ENCODE measurements at regions not wholly inside any gene's neighbourhood (a gene's known extent, or its start where the extent isn't known, plus 50 kb on each side); places are given as distances from the start of the nearest gene placed in this dataset.
A peak's percentile ranks its signal among the peaks of the same experiment; 100 is the strongest.

GRCh38 chr16:6496996-6497395 lies 835.6 kb upstream of the RBFOX1 start:
- peaks cover 1 to 15% (median 7%) of the 10 kb centered on the region in 9 donors for H3K9me3 Mint-ChIP-seq
- H3K36me3 Mint-ChIP-seq: no peaks in the 10 kb centered on the region
- no peak overlapping the region for H3K27ac Mint-ChIP-seq
- DNase-seq (no peak), ATAC-seq (no peak)
- POLR2A ChIA-PET: no interaction called here
- H3K4me3 Mint-ChIP-seq: no peak overlapping the region
- no peaks in the 10 kb centered on the region for H3K4me1 Mint-ChIP-seq
- peaks cover 0 to 4% (median 0%) of the 10 kb centered on the region in 5 donors for H3K27me3 Mint-ChIP-seq

GRCh38 chr16:6495486-6496210 lies 837.0 kb upstream of the RBFOX1 start:
- no peaks in the 10 kb centered on the region for H3K36me3 Mint-ChIP-seq
- H3K9me3 Mint-ChIP-seq: peaks cover 0 to 14% (median 7%) of the 10 kb centered on the region in 9 donors
- ATAC-seq: no peak
- H3K4me1 Mint-ChIP-seq: no peaks in the 10 kb centered on the region
- no peak overlapping the region for H3K4me3 Mint-ChIP-seq
- peaks cover 0 to 4% (median 0%) of the 10 kb centered on the region in 5 donors for H3K27me3 Mint-ChIP-seq
- no peak overlapping the region for H3K27ac Mint-ChIP-seq
- no peak for DNase-seq
- POLR2A ChIA-PET: no interaction called here

- H3K4me1 Mint-ChIP-seq: no peaks in the 10 kb centered on the region
- H3K27me3 Mint-ChIP-seq: peaks cover 0 to 4% (median 0%) of the 10 kb centered on the region in 5 donors
- ATAC-seq (no peak), DNase-seq (no peak)
- POLR2A ChIA-PET: no interaction called here
- H3K9me3 Mint-ChIP-seq: peaks cover 0 to 11% (median 6%) of the 10 kb centered on the region in 9 donors
- H3K4me3 Mint-ChIP-seq: no peak overlapping the region
- H3K36me3 Mint-ChIP-seq: no peaks in the 10 kb centered on the region
- no peak overlapping the region for H3K27ac Mint-ChIP-seq
Measured at GRCh38 chr16:6494716-6495115, 837.9 kb upstream of the RBFOX1 start.

- ATAC-seq (no peak), DNase-seq (no peak)
- Mint-ChIP-seq H3K36me3 (no peaks in the 10 kb centered on the region), H3K9me3 (peaks cover 0 to 11% (median 5%) of the 10 kb centered on the region in 9 donors), H3K27ac (no peak overlapping the region), H3K4me3 (no peak overlapping the region), H3K27me3 (peaks cover 0 to 4% (median 0%) of the 10 kb centered on the region in 5 donors), H3K4me1 (no peaks in the 10 kb centered on the region)
- POLR2A ChIA-PET: no interaction called here
Measured at GRCh38 chr16:6493555-6493954, 839.1 kb upstream of the RBFOX1 start.

- Mint-ChIP-seq H3K27me3 (peaks cover 0 to 5% (median 2%) of the 10 kb centered on the region in 5 donors), H3K4me3 (no peak overlapping the region), H3K27ac (no peak overlapping the region), H3K4me1 (no peaks in the 10 kb centered on the region), H3K9me3 (peaks cover 0 to 11% (median 5%) of the 10 kb centered on the region in 9 donors), H3K36me3 (no peaks in the 10 kb centered on the region)
- ATAC-seq: no peak
- DNase-seq: no peak
- POLR2A ChIA-PET: no interaction called here
Measured at GRCh38 chr16:6492742-6493141, 839.9 kb upstream of the RBFOX1 start.

- no peaks in the 10 kb centered on the region for H3K36me3 Mint-ChIP-seq
- H3K4me3 Mint-ChIP-seq: no peak overlapping the region
- H3K4me1 Mint-ChIP-seq: peaks cover 0 to 2% (median 0%) of the 10 kb centered on the region in 4 donors
- POLR2A ChIA-PET: no interaction called here
- peaks cover 0 to 11% (median 1%) of the 10 kb centered on the region in 9 donors for H3K9me3 Mint-ChIP-seq
- peaks cover 9 to 36% (median 18%) of the 10 kb centered on the region in 5 donors for H3K27me3 Mint-ChIP-seq
- no peak overlapping the region for H3K27ac Mint-ChIP-seq
- DNase-seq: no peak
- no peak for ATAC-seq
Measured at GRCh38 chr16:6484935-6485334, 847.7 kb upstream of the RBFOX1 start.

GRCh38 chr16:6484081-6484480 lies 848.6 kb upstream of the RBFOX1 start:
- H3K27ac Mint-ChIP-seq: no peak overlapping the region
- peaks cover 0 to 2% (median 0%) of the 10 kb centered on the region in 3 donors for H3K36me3 Mint-ChIP-seq
- H3K9me3 Mint-ChIP-seq: peaks cover 0 to 11% (median 2%) of the 10 kb centered on the region in 9 donors
- H3K4me1 Mint-ChIP-seq: peaks cover 0 to 2% (median 0%) of the 10 kb centered on the region in 4 donors
- no peak for DNase-seq
- no peak overlapping the region for H3K4me3 Mint-ChIP-seq
- peaks cover 9 to 37% (median 18%) of the 10 kb centered on the region in 5 donors for H3K27me3 Mint-ChIP-seq
- POLR2A ChIA-PET: no interaction called here
- no peak for ATAC-seq

GRCh38 chr16:6483469-6484033 lies 849.1 kb upstream of the RBFOX1 start:
- Mint-ChIP-seq H3K9me3 (peaks cover 0 to 11% (median 3%) of the 10 kb centered on the region in 9 donors), H3K27me3 (peaks cover 9 to 40% (median 18%) of the 10 kb centered on the region in 5 donors), H3K36me3 (peaks cover 0 to 4% (median 0%) of the 10 kb centered on the region in 3 donors), H3K4me1 (peaks cover 0 to 2% (median 0%) of the 10 kb centered on the region in 4 donors), H3K4me3 (peak overlapping the region in 1 of 10 donors; percentile 56), H3K27ac (no peak overlapping the region)
- no peak for ATAC-seq
- no peak for DNase-seq
- POLR2A ChIA-PET: no interaction called here

GRCh38 chr16:6482696-6483468 lies 849.8 kb upstream of the RBFOX1 start:
- H3K9me3 Mint-ChIP-seq: peaks cover under 1 to 12% (median 4%) of the 10 kb centered on the region in 9 donors
- H3K4me3 Mint-ChIP-seq: peak overlapping the region in 1 of 10 donors; percentile 56
- DNase-seq (no peak), ATAC-seq (no peak)
- peaks cover 0 to 4% (median 0%) of the 10 kb centered on the region in 3 donors for H3K36me3 Mint-ChIP-seq
- H3K27me3 Mint-ChIP-seq: peaks cover 9 to 36% (median 18%) of the 10 kb centered on the region in 5 donors
- no peak overlapping the region for H3K27ac Mint-ChIP-seq
- peaks cover 0 to 2% (median 0%) of the 10 kb centered on the region in 4 donors for H3K4me1 Mint-ChIP-seq
- POLR2A ChIA-PET: no interaction called here

- Mint-ChIP-seq H3K4me3 (no peak overlapping the region), H3K36me3 (peaks cover 0 to 4% (median 0%) of the 10 kb centered on the region in 3 donors)
- ATAC-seq: no peak
Measured at GRCh38 chr16:6481894-6482293, 850.8 kb upstream of the RBFOX1 start.

GRCh38 chr16:6453742-6454141 lies 878.9 kb upstream of the RBFOX1 start:
- Mint-ChIP-seq H3K4me3 (no peak overlapping the region), H3K27me3 (peaks cover 0 to 13% (median 0%) of the 10 kb centered on the region in 5 donors), H3K4me1 (no peaks in the 10 kb centered on the region), H3K36me3 (no peaks in the 10 kb centered on the region), H3K27ac (no peak overlapping the region), H3K9me3 (peaks cover 0 to 39% (median 12%) of the 10 kb centered on the region in 9 donors)
- ATAC-seq (no peak), DNase-seq (no peak)
- POLR2A ChIA-PET: no interaction called here

More at GRCh38 chr16:6481894-6482293, 850.8 kb upstream of the RBFOX1 start:
- Mint-ChIP-seq H3K4me1 (peaks cover 0 to 2% (median 0%) of the 10 kb centered on the region in 4 donors), H3K27me3 (peaks cover 9 to 34% (median 18%) of the 10 kb centered on the region in 5 donors), H3K27ac (no peak overlapping the region), H3K9me3 (peaks cover 2 to 19% (median 6%) of the 10 kb centered on the region in 9 donors)
- POLR2A ChIA-PET: no interaction called here
- no peak for DNase-seq

GRCh38 chr16:6447021-6447790 lies 885.4 kb upstream of the RBFOX1 start:
- Mint-ChIP-seq H3K27ac (no peak overlapping the region), H3K4me3 (no peak overlapping the region), H3K27me3 (peaks cover 0 to 3% (median 0%) of the 10 kb centered on the region in 5 donors), H3K36me3 (no peaks in the 10 kb centered on the region), H3K9me3 (peaks cover 0 to 40% (median 5%) of the 10 kb centered on the region in 9 donors), H3K4me1 (no peaks in the 10 kb centered on the region)
- ATAC-seq (no peak), DNase-seq (no peak)
- POLR2A ChIA-PET: no interaction called here

Measured in naive thymus-derived CD8-positive, alpha-beta T cell (primary cell).